ENCODE measurements at regions not wholly inside any gene's neighbourhood (a gene's known extent, or its start where the extent isn't known, plus 50 kb on each side); places are given as distances from the start of the nearest gene placed in this dataset.

- no peaks in the 10 kb centered on the region for H3K9me3 ChIP-seq (ENCODE audit: control insufficient read depth in 2 of 2, insufficient read depth in 1 of 2, low read length in 1 of 2)
- no peak overlapping the region for H3K27ac ChIP-seq (ENCODE audit: low read depth in 1 of 2, low read length in 1 of 2)
- no peaks in the 10 kb centered on the region for H3K27me3 ChIP-seq (ENCODE audit: control insufficient read depth in 2 of 2, insufficient read depth in 1 of 2, low read length in 1 of 2)
- WGBS, result 77% methylated on average over 2 of the region's 2 CpGs
- H3K4me3 ChIP-seq (ENCODE audit: low read length in 2 of 2), result no peak overlapping the region
- H3K36me3 ChIP-seq (ENCODE audit: control insufficient read depth in 2 of 2, insufficient read depth in 2 of 2, low read length in 1 of 2), result no peaks in the 10 kb centered on the region
- no peak for DNase-seq (ENCODE audit: low read depth in 6 of 9, low spot score in 9 of 9)
- H3K4me1 ChIP-seq (ENCODE audit: control insufficient read depth in 2 of 2, insufficient read depth in 2 of 2, low read length in 2 of 2), result no peaks in the 10 kb centered on the region
Observed at GRCh38 chr7:126378642-126379041, 874.1 kb downstream of the GRM8 start.

- no peak for DNase-seq (ENCODE audit: low read depth in 6 of 9, low spot score in 9 of 9)
- Histone ChIP-seq H3K4me3 (ENCODE audit: low read length in 2 of 2) (no peak overlapping the region), H3K27me3 (ENCODE audit: control insufficient read depth in 2 of 2, insufficient read depth in 1 of 2, low read length in 1 of 2) (no peaks in the 10 kb centered on the region), H3K36me3 (ENCODE audit: control insufficient read depth in 2 of 2, insufficient read depth in 2 of 2, low read length in 1 of 2) (no peaks in the 10 kb centered on the region), H3K27ac (ENCODE audit: low read depth in 1 of 2, low read length in 1 of 2) (no peak overlapping the region), H3K4me1 (ENCODE audit: control insufficient read depth in 2 of 2, insufficient read depth in 2 of 2, low read length in 2 of 2) (no peaks in the 10 kb centered on the region), H3K9me3 (ENCODE audit: control insufficient read depth in 2 of 2, insufficient read depth in 1 of 2, low read length in 1 of 2) (no peaks in the 10 kb centered on the region)
- WGBS, result 88% methylated on average over 1 of the region's 1 CpG
Observed at GRCh38 chr7:126370038-126370668, 882.6 kb downstream of the GRM8 start.

GRCh38 chr7:126362746-126363145, 890.0 kb downstream of the GRM8 start:
- WGBS, result 91% methylated on average over 1 of the region's 1 CpG
- no peak overlapping the region for H3K27ac ChIP-seq (ENCODE audit: low read depth in 1 of 2, low read length in 1 of 2)
- H3K36me3 ChIP-seq (ENCODE audit: control insufficient read depth in 2 of 2, insufficient read depth in 2 of 2, low read length in 1 of 2), result no peaks in the 10 kb centered on the region
- H3K27me3 ChIP-seq (ENCODE audit: control insufficient read depth in 2 of 2, insufficient read depth in 1 of 2, low read length in 1 of 2), result no peaks in the 10 kb centered on the region
- no peaks in the 10 kb centered on the region for H3K4me1 ChIP-seq (ENCODE audit: control insufficient read depth in 2 of 2, insufficient read depth in 2 of 2, low read length in 2 of 2)
- no peak for DNase-seq (ENCODE audit: low read depth in 6 of 9, low spot score in 9 of 9)
- H3K9me3 ChIP-seq (ENCODE audit: control insufficient read depth in 2 of 2, insufficient read depth in 1 of 2, low read length in 1 of 2), result no peaks in the 10 kb centered on the region
- no peak overlapping the region for H3K4me3 ChIP-seq (ENCODE audit: low read length in 2 of 2)

- H3K27ac ChIP-seq (ENCODE audit: low read depth in 1 of 2, low read length in 1 of 2), result no peak overlapping the region
- DNase-seq (ENCODE audit: low read depth in 6 of 9, low spot score in 9 of 9), result no peak
- no peak overlapping the region for H3K4me3 ChIP-seq (ENCODE audit: low read length in 2 of 2)
- H3K9me3 ChIP-seq (ENCODE audit: control insufficient read depth in 2 of 2, insufficient read depth in 1 of 2, low read length in 1 of 2), result no peaks in the 10 kb centered on the region
- no peaks in the 10 kb centered on the region for H3K27me3 ChIP-seq (ENCODE audit: control insufficient read depth in 2 of 2, insufficient read depth in 1 of 2, low read length in 1 of 2)
- H3K36me3 ChIP-seq (ENCODE audit: control insufficient read depth in 2 of 2, insufficient read depth in 2 of 2, low read length in 1 of 2), result no peaks in the 10 kb centered on the region
- 93% methylated on average over 3 of the region's 3 CpGs for WGBS
- no peaks in the 10 kb centered on the region for H3K4me1 ChIP-seq (ENCODE audit: control insufficient read depth in 2 of 2, insufficient read depth in 2 of 2, low read length in 2 of 2)
Observed at GRCh38 chr7:126361183-126361582, 891.6 kb downstream of the GRM8 start.

GRCh38 chr7:126339813-126340212, 912.9 kb downstream of the GRM8 start:
- Histone ChIP-seq H3K27me3 (ENCODE audit: control insufficient read depth in 2 of 2, insufficient read depth in 1 of 2, low read length in 1 of 2) (no peaks in the 10 kb centered on the region), H3K4me3 (ENCODE audit: low read length in 2 of 2) (no peak overlapping the region), H3K4me1 (ENCODE audit: control insufficient read depth in 2 of 2, insufficient read depth in 2 of 2, low read length in 2 of 2) (no peaks in the 10 kb centered on the region), H3K27ac (ENCODE audit: low read depth in 1 of 2, low read length in 1 of 2) (no peak overlapping the region), H3K36me3 (ENCODE audit: control insufficient read depth in 2 of 2, insufficient read depth in 2 of 2, low read length in 1 of 2) (no peaks in the 10 kb centered on the region), H3K9me3 (ENCODE audit: control insufficient read depth in 2 of 2, insufficient read depth in 1 of 2, low read length in 1 of 2) (no peaks in the 10 kb centered on the region)
- 84% methylated on average over 4 of the region's 4 CpGs for WGBS
- DNase-seq (ENCODE audit: low read depth in 6 of 9, low spot score in 9 of 9), result no peak

- WGBS, result 80% methylated on average over 1 of the region's 1 CpG
Observed at GRCh38 chr7:126305671-126306070, 947.1 kb downstream of the GRM8 start.

GRCh38 chr7:126303926-126304325, 948.8 kb downstream of the GRM8 start:
- H3K9me3 ChIP-seq (ENCODE audit: control insufficient read depth in 2 of 2, insufficient read depth in 1 of 2, low read length in 1 of 2), result no peaks in the 10 kb centered on the region
- DNase-seq (ENCODE audit: low read depth in 6 of 9, low spot score in 9 of 9), result no peak
- H3K27ac ChIP-seq (ENCODE audit: low read depth in 1 of 2, low read length in 1 of 2), result no peak overlapping the region
- no peaks in the 10 kb centered on the region for H3K36me3 ChIP-seq (ENCODE audit: control insufficient read depth in 2 of 2, insufficient read depth in 2 of 2, low read length in 1 of 2)
- H3K27me3 ChIP-seq (ENCODE audit: control insufficient read depth in 2 of 2, insufficient read depth in 1 of 2, low read length in 1 of 2), result no peaks in the 10 kb centered on the region
- no peak overlapping the region for H3K4me3 ChIP-seq (ENCODE audit: low read length in 2 of 2)
- H3K4me1 ChIP-seq (ENCODE audit: control insufficient read depth in 2 of 2, insufficient read depth in 2 of 2, low read length in 2 of 2), result no peaks in the 10 kb centered on the region
- WGBS, result 96% methylated on average over 1 of the region's 1 CpG

More at GRCh38 chr7:126305671-126306070, 947.1 kb downstream of the GRM8 start:
- DNase-seq (ENCODE audit: low read depth in 6 of 9, low spot score in 9 of 9), result no peak
- no peak overlapping the region for H3K4me3 ChIP-seq (ENCODE audit: low read length in 2 of 2)
- H3K36me3 ChIP-seq (ENCODE audit: control insufficient read depth in 2 of 2, insufficient read depth in 2 of 2, low read length in 1 of 2), result no peaks in the 10 kb centered on the region
- H3K27ac ChIP-seq (ENCODE audit: low read depth in 1 of 2, low read length in 1 of 2), result no peak overlapping the region
- H3K27me3 ChIP-seq (ENCODE audit: control insufficient read depth in 2 of 2, insufficient read depth in 1 of 2, low read length in 1 of 2), result no peaks in the 10 kb centered on the region
- no peaks in the 10 kb centered on the region for H3K4me1 ChIP-seq (ENCODE audit: control insufficient read depth in 2 of 2, insufficient read depth in 2 of 2, low read length in 2 of 2)
- H3K9me3 ChIP-seq (ENCODE audit: control insufficient read depth in 2 of 2, insufficient read depth in 1 of 2, low read length in 1 of 2), result no peaks in the 10 kb centered on the region

- H3K9me3 ChIP-seq (ENCODE audit: control insufficient read depth in 2 of 2, insufficient read depth in 1 of 2, low read length in 1 of 2), result no peaks in the 10 kb centered on the region
- no peaks in the 10 kb centered on the region for H3K27me3 ChIP-seq (ENCODE audit: control insufficient read depth in 2 of 2, insufficient read depth in 1 of 2, low read length in 1 of 2)
- H3K27ac ChIP-seq (ENCODE audit: low read depth in 1 of 2, low read length in 1 of 2), result no peak overlapping the region
- H3K36me3 ChIP-seq (ENCODE audit: control insufficient read depth in 2 of 2, insufficient read depth in 2 of 2, low read length in 1 of 2), result no peaks in the 10 kb centered on the region
- WGBS, result 88% methylated on average over 2 of the region's 2 CpGs
- no peaks in the 10 kb centered on the region for H3K4me1 ChIP-seq (ENCODE audit: control insufficient read depth in 2 of 2, insufficient read depth in 2 of 2, low read length in 2 of 2)
- no peak for DNase-seq (ENCODE audit: low read depth in 6 of 9, low spot score in 9 of 9)
- no peak overlapping the region for H3K4me3 ChIP-seq (ENCODE audit: low read length in 2 of 2)
Observed at GRCh38 chr7:126302639-126303038, 950.1 kb downstream of the GRM8 start.

- Histone ChIP-seq H3K4me3 (ENCODE audit: low read length in 2 of 2) (no peak overlapping the region), H3K27me3 (ENCODE audit: control insufficient read depth in 2 of 2, insufficient read depth in 1 of 2, low read length in 1 of 2) (no peaks in the 10 kb centered on the region), H3K27ac (ENCODE audit: low read depth in 1 of 2, low read length in 1 of 2) (no peak overlapping the region), H3K9me3 (ENCODE audit: control insufficient read depth in 2 of 2, insufficient read depth in 1 of 2, low read length in 1 of 2) (no peaks in the 10 kb centered on the region), H3K4me1 (ENCODE audit: control insufficient read depth in 2 of 2, insufficient read depth in 2 of 2, low read length in 2 of 2) (no peaks in the 10 kb centered on the region), H3K36me3 (ENCODE audit: control insufficient read depth in 2 of 2, insufficient read depth in 2 of 2, low read length in 1 of 2) (no peaks in the 10 kb centered on the region)
- 81% methylated on average over 2 of the region's 2 CpGs for WGBS
- DNase-seq (ENCODE audit: low read depth in 6 of 9, low spot score in 9 of 9), result no peak
Observed at GRCh38 chr7:126286317-126286716, 966.4 kb downstream of the GRM8 start.

- H3K36me3 ChIP-seq (ENCODE audit: control insufficient read depth in 2 of 2, insufficient read depth in 2 of 2, low read length in 1 of 2), result no peaks in the 10 kb centered on the region
- no peaks in the 10 kb centered on the region for H3K9me3 ChIP-seq (ENCODE audit: control insufficient read depth in 2 of 2, insufficient read depth in 1 of 2, low read length in 1 of 2)
- no peak overlapping the region for H3K4me3 ChIP-seq (ENCODE audit: low read length in 2 of 2)
- WGBS, result 93% methylated on average over 5 of the region's 5 CpGs
- no peaks in the 10 kb centered on the region for H3K4me1 ChIP-seq (ENCODE audit: control insufficient read depth in 2 of 2, insufficient read depth in 2 of 2, low read length in 2 of 2)
- no peak overlapping the region for H3K27ac ChIP-seq (ENCODE audit: low read depth in 1 of 2, low read length in 1 of 2)
- H3K27me3 ChIP-seq (ENCODE audit: control insufficient read depth in 2 of 2, insufficient read depth in 1 of 2, low read length in 1 of 2), result no peaks in the 10 kb centered on the region
- DNase-seq (ENCODE audit: low read depth in 6 of 9, low spot score in 9 of 9), result no peak
Observed at GRCh38 chr7:126236261-126236660, 1016.5 kb downstream of the GRM8 start.

Measured in thymus (tissue), 11 donors.